ENCODE measurements at regions not wholly inside any gene's neighbourhood (a gene's known extent, or its start where the extent isn't known, plus 50 kb on each side); places are given as distances from the start of the nearest gene placed in this dataset.
"Not testable (repeated sequence)": the region's sequence is repeated elsewhere in the genome, so short reads cannot be mapped to it uniquely, and the experiment has no call there.

GRCh38 chrX:95524018-95524417, 1160.6 kb upstream of the DIAPH2 start:
- not testable (repeated sequence) for TF ChIP-seq MYC (IDR thresholded peaks at IDR 0.05; ENCODE audit: low read depth, low read length); CTCF (IDR thresholded peaks at IDR 0.05; ENCODE audit: low read depth, low read length); POLR2A (IDR thresholded peaks at IDR 0.05; ENCODE audit: extremely low read depth, insufficient read length)

Data from NB4 (cell line).